HUDEP-2 (cell line): ENCODE measurements at regions not wholly inside any gene's neighbourhood (a gene's known extent, or its start where the extent isn't known, plus 50 kb on each side); places are given as distances from the start of the nearest gene placed in this dataset.

Source experiments
- DNase-seq, 76 experiments: peaks; one replicate each; lab custom pipeline; 2025; ENCODE audit not compliant: unreplicated experiment in 76 of 76; lab: John Stamatoyannopoulos, UW

DNA sequence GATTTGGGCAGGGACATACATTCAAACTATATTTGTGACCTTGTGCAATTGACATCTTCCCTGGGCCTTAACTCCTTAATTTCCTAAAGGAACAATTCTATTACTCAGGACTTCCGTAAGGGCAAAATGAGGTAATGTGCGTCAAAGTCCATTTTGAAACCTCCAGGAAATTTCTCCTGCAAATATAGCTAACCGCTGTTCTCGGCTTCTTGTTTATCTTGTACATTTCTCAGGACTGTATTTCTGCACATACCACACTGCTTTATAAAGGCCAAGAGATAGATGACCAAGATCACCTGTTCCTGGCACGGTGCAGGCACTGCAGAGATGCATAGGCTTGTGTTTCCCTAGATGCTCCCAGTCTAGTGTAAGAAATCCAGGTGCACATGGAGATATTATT, 1009.4 kb downstream of the BCL11B start:
- no peak for DNase-seq

DNA sequence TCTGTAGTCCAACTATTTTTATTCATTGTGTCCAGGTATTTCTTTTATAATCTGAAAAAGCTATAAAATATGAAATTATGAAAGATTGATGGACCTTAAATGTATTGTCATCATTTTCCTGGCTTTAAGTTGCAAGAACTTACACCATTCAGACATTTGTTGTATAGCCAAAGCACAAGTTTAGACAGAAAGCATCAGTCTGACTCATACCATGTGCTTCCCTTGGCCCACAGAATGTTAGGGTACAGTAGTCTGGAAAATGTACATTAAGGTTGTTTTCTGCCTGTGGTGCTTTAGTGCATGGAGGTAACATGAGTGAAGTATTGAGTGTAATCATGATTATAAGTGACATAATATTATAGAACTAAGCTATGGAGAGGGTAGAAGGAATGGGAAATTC, 1002.5 kb downstream of the BCL11B start:
- no peak for DNase-seq

DNA sequence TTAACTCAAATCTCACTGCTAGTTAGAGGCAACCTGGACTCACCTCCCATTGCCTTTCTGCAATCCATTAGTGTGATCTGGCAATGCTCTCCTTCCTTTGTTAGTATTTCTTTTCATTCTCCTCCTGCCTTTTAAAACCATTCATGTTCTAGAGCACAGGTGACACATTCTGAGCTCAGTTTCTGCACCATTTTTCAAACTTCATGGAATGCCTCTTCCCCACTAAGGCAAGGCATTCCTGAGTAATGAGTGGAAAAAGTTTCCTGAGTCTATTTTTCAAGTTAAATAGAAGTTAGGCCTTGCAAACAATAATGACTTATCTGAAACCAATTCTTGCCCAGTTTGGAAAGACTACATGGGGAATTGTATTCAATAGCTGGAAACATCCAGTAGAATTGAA, 1001.8 kb downstream of the BCL11B start:
- no peak for DNase-seq

DNA sequence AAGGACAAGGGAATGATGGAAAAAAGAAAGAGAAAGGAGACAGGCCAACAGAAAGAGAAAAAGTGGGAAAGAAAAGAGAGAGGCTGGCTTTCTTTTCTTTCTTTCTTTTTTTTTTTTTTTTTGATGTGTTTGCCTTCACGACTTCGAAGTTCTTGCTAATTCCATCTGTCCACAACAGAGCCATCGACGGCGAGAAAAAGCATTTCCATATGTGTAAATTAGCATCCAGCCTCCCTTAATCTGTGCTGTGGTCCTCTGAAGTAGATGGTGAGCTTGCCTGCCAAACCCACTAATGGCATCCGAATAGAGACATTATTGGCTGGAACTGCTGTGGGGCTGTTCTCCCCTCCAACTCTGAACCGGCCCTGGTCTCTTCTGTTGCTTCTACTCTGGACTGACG, 997.4 kb downstream of the BCL11B start:
- DNase-seq = no peak

DNA sequence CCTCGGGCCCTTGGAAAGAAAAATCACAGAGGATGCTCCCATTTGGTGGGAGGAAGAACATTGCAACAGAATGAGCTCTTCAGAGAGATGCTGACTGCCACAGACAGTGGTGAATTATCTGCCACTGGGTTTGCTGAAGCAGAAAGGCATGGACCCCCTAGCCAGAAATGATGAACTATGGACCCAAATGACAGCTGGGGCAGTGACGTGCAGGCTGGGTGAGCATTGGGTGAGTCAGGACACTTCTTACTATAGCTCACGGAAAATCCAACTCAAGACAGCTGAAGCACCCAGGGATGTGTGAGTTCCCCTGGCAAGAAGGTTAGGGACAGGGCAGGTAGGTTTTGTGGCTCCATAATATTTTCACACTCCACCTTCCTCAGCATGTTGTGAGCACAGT, 993.2 kb downstream of the BCL11B start:
- DNase-seq = no peak

DNA sequence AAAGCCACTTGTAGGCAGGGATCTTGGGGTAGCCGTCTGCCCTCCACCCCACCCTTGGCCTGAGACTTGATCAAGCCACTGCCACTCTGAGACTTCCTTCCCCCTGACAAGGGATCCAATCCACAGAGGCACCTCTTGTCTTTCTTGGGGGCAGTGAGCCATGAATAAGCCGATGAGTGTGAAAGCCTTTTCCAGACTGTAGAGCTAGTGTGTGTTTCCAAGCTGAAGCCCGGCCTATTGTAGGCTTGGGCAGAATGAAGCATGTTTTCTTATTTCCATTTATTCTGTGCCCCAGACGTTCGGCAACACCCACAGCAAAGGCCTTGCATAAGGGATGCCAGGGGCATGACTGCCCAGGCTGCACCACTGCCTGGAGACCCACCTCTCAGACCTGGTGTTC, 991.6 kb downstream of the BCL11B start:
- no peak for DNase-seq

DNA sequence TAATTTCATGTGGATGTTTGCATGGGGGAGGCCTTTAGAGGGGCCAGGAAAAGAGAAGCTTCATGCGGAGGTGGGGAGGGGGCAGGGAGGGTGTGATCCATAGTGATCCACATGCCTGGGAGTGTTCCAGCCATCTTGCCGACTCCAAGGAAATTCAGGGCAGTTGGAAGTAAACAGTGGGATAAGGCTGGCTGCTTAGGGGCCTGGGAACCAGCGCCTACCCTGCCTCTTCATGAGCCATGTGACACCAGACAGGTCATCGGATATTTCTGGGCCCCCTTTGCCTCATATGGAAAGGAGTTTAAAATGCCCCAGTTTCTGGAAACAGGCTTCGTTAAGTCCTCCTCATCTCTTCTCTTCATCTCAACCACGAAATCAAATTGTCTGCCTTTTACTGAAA, 983.2 kb downstream of the BCL11B start:
- DNase-seq = no peak

DNA sequence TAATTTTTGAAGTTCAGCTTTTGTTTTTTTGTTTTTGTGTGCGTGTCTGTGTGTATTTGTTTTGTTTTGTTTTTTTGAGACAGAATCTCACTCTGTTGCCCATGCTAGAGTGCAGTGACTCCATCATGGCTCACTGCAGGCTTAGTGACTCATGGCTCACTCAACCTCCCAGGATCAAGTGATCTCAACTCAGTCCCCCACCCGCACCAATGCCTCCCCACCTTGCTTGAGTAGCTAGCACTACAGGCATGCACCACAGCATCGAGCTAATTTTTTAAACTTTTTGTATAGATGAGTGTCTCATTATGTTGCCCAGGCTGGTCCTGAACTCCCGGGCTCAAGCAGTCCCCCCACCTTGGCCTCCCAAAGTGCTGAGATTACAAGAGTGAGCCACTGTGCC, 981.4 kb downstream of the BCL11B start:
- DNase-seq = no peak

DNA sequence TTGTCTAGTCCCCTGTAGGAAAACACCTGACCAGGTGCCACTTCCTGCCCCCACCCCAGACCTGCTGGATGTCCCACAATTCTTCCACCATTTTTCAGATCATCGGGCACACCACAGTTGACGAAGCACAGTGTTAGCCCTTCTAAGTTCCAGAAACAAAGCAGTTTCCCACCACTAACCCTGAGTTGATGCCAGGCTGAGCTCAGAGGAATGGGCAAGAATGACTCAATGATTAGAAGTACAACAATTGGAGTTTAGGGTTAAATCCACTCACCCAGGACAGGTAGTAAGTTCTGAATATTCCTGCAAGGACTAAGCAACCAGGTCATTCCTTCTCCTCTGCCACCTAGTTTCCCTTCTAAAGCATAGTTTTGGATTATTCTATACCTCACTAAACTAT, 979.8 kb downstream of the BCL11B start:
- DNase-seq = no peak

DNA sequence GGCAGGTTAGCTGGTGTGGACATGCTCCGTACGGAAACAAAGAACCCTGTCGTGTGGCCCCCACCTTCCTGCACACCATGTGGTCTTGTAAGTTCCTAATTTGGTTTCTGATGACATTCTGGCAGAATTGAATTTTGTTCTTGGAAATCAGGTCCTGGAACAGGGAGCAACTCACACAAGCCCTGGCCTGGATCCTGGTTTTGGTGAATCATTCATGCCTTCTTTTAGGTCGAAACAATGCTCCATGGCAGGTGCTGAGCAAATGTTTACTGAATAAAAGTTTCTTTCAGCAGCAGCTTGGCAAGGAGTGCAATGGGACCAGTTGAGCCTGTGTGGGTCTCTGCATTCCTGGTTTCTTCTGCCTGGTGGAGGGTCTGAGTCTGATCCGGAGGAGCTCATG, 978.4 kb downstream of the BCL11B start:
- DNase-seq = no peak

DNA sequence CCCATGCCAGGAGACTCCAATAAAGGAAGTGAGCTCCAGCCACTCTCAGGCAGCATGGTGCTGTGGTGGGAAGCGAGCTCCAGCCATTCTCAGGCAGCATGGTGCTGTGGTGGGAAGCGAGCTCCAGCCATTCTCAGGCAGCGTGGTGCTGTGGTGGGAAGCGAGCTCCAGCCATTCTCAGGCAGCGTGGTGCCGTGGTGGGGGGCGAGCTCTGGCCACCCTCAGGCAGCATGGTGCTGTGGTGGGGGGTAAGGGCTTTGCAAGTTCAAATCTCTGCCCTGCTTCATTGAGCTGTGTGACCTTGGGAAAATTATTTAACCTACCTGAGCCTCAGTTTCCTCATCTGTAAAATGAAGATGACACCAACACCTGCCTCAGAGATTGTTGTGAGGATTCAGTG, 975.1 kb downstream of the BCL11B start:
- no peak for DNase-seq

DNA sequence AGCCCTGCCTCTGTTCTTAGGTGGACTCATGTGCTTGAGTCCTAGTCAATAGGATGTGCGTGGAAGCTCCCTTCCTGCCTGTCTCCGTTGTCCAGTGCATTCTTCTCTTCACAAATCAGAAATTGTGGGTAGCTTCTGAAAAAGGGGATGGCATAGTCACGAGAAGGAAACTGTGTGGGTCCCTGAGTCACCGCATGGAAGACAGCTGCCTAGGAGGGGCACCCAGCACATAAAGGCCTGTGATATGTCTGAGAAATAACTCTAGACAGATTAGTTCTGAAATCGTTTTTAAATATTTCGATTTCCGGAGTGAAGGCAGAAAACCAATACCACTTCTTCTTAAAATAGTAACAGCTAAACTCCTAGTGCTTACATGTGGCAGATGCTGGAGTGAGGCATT, 974.4 kb downstream of the BCL11B start:
- DNase-seq = no peak

DNA sequence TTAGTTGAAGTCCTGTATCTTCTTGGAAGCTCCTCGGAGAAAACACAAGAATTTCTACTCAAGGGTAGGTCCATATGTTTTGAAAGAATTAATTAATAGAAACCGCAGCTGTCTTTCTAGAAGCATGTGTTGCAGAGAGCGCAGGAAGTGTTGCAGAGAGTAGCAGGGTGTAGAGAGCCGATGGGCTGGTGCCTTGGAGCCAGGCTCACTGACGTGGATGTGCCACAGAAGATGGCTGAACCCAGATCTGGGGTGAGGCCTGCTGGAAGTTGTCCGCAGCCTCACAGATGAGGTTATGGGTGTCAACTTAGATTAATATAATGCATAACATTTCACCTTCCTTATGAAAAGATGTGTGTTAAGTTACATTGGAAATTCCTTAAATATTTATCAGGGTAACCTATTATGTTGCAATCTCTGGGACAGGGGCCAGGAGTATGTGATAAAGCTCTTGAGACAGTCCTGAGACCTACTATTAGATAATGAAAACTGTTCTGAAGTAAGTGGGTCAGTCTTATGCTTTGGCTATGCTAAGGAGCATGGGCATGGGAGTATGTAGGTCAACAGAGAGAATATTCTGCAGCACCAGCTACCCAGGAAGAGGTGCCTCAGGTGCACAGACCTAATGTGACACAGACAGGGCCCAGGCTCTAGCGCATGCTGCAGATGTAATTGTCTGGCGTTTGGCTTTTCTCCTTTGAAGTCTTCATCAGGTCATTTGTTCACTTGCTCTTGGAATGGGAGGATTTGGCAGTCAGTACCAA, 973.3 kb downstream of the BCL11B start:
- no peak for DNase-seq

DNA sequence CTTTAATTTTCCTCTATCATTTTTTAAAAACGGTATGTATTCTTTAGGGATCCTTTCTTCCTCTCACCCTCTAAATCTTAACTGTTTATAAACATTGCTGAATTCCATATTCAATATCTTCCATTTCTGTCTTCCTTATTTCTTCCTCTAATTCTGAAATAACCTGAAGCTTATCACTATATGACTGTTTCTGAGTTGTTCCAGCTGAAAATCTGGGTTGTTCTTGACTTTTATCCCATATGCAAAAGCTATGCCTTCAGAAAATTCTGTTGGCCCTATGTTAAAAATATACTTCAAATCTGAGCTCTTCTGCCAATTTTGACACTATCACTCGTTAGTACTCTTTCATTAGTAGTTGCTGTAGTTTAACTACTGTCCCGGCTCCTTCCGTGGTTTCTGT, 970.3 kb downstream of the BCL11B start:
- DNase-seq = no peak

DNA sequence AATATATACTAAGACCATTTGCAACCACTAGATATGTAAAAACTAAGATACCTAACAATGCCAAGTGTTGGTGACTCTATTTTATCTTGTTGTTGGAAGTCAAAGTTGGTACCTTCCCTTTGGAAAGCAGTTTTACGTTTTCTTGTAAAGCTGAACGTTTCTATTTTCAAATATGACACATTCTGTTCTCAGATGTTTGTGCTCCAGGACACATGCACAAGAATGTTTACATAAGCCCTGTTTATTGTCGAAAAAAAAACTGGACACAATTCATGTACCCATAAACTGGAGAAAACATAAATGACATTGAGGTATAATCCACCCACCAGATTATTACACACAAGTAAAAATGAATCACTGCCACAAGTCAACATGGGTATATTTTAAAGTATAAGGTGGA, 967.4 kb downstream of the BCL11B start:
- no peak for DNase-seq

DNA sequence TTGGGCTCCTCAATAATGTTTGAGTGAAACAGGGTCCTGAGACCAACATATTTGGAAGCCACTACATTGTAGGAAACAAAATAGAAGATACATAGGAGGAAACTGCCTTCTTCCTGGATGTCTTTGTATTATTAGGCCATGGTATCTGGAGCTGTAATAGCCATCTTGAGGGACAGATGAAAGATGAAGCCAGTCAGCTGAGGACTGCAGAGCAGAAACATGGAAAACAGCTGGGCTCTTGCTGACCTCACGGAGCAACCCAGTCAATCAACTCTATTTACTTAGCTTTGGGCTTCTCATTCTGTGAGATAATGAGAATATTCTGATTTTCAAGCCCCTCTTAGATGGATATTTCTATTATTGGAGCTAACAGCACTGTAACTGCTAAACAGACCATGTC, 962.4 kb downstream of the BCL11B start:
- DNase-seq = no peak

DNA sequence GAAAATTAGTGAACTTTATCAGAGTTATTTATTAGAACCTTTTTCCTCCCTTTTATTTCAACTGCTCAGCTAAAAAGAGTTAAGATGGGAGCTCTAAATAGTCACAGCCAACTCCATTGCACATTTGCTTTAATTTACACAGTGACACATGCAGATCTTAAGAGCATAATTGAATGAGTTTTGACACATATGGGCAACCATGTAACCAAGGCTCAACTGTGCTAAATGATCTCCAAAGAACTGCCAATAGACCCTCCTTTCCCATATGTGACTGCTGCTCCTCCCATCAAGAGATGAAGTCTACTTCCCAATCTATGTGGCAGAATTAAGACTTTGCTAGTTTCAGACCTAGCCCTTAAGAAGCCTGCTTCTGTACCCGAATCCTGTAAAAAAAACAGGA, 960.0 kb downstream of the BCL11B start:
- no peak for DNase-seq

DNA sequence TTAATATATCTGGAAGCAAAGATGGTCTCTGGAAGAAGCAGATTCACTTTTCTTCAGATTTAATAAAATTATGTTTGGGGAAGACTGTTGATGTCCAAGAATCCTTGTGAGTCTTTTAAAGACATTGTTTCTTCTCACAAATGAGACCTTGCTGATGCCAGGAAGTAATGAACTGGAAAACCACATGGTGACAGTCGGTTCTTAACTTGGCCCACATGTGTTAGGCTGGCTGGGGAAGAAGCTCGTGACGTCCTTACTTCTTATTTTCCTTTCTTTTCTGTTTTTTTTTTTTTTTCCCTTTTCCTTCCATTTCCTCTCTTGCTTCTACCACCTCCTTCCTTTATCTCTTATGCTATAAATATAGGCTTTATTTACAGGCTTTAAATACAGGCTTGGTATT, 950.2 kb downstream of the BCL11B start:
- no peak for DNase-seq

DNA sequence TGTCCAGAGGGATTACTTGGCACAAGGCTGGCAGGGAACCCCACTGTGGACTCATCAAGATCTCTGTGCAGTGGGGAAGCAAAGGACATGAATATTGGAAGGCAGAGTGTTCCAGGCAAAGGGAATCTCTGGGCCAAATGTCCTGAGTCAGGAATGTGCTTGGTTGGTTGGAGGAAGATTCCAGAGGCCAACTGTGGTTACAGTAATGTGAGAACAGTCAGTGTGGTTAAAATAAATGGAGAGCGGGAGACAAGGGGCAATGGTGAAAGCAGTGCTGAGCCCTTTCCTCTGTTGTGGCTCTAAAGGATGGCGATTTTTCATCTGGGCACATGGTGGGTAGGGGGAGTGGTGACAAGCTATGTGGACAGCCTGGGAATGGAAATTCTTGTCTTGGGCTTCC, 948.2 kb downstream of the BCL11B start:
- no peak for DNase-seq

DNA sequence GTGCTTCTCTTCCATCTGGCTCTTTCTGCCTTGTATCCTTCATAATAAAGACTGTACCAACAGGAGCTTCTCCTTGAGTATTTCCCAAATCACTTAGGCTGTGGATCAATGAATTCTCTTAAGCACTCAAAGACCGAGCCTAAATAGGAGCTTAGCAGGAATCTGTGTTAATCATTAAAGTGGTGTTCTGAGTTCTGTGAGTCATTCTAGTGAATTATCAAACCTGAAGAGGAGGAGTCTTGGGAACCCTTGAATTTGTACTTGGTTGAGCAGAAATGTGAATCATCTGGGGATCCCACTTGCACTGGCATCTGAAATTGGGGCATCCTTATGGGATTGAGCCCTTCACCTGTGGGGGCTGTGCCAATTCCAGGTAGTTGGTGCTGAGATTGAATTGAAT, 946.2 kb downstream of the BCL11B start:
- no peak for DNase-seq

DNA sequence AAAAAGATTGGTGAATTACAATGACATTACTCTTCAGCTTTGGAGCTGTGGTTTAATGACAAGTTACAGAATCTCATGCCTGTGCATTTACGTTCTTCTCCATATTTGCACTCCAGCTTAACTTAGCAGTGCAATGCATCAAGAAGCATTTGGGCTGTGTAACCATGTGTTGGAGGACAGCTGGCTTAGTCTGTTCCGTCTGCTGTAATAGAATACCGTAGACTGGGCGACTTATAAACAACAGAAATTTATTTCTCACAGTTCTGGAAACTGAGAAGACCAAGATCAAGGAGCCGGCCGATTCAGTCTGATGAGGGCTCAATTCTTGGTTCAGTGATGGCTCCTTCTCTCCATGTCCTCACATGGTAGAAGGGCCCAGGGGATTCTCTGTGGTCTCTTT, 943.5 kb downstream of the BCL11B start:
- DNase-seq = no peak

DNA sequence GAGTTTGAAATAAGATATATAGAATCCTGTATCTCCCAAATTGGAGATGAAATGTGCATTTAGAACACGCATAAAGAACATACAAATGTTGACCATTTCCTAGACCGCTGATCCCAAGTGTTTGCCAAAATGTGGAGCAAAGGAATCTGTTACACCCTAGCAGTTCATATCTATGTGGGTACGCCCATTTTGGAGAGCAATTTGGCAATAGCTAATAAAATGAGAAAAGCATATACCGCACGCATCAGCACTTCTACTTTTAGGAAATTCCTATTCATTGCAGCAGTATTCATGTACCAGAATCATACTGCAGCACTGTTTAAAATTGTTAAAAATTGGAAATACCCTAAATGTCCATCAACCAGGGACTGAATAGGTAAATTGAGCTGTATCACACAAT, 937.8 kb downstream of the BCL11B start:
- no peak for DNase-seq

DNA sequence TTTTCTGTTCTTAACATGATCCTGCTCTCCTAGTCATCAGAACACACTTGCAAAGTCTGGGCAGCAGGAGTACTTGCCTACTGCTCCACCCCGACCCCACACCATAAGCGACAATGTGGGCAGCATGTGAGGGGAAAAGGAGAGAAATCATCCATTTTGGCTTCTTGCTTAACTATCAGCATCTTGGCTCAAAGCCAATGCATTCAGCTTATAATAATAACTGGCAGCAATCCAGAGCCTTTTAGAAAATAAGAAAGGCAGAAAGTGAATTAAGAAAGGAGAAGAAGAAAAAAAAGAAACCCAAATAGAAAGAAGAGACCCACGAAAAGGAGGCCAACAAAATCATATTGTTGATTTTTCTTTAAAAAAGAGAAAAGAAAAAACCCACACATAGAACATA, 930.8 kb downstream of the BCL11B start:
- DNase-seq = no peak
